Parathyroid adenoma (tissue), 2 donors: ENCODE measurements at regions not wholly inside any gene's neighbourhood (a gene's known extent, or its start where the extent isn't known, plus 50 kb on each side); places are given as distances from the start of the nearest gene placed in this dataset.

Experiments used
- H2AFZ ChIP-seq: fragments of 300-600 bp; sonication (generic); one replicate; pipeline ENCODE4 v1.7.0; 2017; ENCODE audit warnings: antibody characterized with exemption, mild to moderate bottlenecking
- H3K27ac ChIP-seq: fragments of 300-600 bp; sonication (generic); one replicate; pipeline ENCODE4 v1.7.0; 2017
- H3K27me3 ChIP-seq: fragments of 300-600 bp; sonication (generic); one replicate; pipeline ENCODE4 v1.7.0; 2017; ENCODE audit warnings: low read length; ENCODE audit not compliant: control insufficient read depth, insufficient read depth
- H3K36me3 ChIP-seq: fragments of 300-600 bp; sonication (generic); one replicate; pipeline ENCODE4 v1.7.0; 2017; ENCODE audit warnings: low read length; ENCODE audit not compliant: control insufficient read depth, insufficient read depth
- H3K4me1 ChIP-seq: fragments of 300-600 bp; sonication (generic); one replicate; pipeline ENCODE4 v1.7.0; 2017; ENCODE audit warnings: control low read depth
- H3K4me2 ChIP-seq: fragments of 300-600 bp; sonication (generic); one replicate; pipeline ENCODE4 v1.7.0; 2017; ENCODE audit warnings: low read length
- H3K4me3 ChIP-seq: fragments of 300-600 bp; sonication (generic); one replicate; pipeline ENCODE4 v1.7.0; 2017; ENCODE audit warnings: low read depth, low read length
- H3K79me2 ChIP-seq: fragments of 300-600 bp; sonication (generic); one replicate; pipeline ENCODE4 v1.7.0; 2017; ENCODE audit warnings: control low read depth
- H3K9ac ChIP-seq: fragments of 300-600 bp; sonication (generic); one replicate; pipeline ENCODE4 v1.7.0; 2017; ENCODE audit warnings: mild to moderate bottlenecking
- H3K9me3 ChIP-seq: fragments of 300-600 bp; sonication (generic); one replicate; pipeline ENCODE4 v1.7.0; 2017; ENCODE audit warnings: low read length; ENCODE audit not compliant: control insufficient read depth
- TF ChIP-seq, protein P1 (sequence below): fragments of 300-600 bp; sonication (generic); IDR thresholded peaks from one replicate; pipeline ENCODE4 v1.7.0; 2017; ENCODE audit warnings: antibody characterized with exemption, mild to moderate bottlenecking
- donor health status: primary hyperparathyroidism.

DNA sequence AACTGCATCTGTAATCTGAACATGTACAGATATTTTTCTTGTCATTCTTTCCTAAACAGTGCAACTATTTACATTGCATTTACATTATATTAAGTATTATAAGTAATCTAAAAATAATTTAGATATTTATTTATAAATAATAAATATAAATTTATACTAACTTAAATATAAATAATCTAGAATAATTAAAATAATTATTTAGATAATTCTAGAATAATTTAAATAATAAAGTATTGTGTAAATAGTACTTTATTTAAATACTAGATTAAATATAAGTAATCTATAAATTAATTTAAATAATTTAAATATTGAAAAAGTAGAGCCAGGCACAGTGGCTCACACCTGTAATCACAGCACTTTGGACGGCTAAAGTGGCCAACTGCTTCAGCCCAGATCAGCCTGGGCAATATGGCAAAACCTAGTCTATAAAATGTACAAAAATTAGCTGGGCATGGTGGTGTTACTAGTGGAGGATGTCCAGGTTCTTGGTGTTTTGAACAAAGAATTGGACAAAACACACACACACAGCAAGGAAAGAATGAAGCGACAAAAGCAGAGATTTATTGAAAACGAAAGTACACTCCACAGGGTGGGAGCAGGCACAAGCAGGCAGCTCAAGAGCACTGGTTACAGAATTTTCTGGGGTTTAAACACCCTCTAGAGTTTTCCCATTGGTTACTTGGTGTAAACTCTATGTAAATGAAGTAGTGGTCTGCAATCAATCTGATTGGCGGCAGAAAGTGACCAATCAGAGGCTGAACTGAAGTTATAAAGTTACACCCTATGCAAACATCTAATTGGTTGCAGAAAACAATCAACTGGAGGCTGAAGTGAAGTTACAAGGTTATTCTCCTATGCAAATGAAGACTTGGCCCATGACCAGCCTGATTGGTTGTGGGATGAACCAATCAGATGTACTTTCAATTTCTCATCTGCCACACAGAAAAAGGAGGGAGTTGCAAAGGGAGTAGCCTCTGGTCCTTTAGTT is 100.2 kb upstream of the SP4 start:
- H3K4me1 ChIP-seq, result no peaks in the 10 kb centered on the region
- no peaks in the 10 kb centered on the region for H3K79me2 ChIP-seq
- H2AFZ ChIP-seq, result no peak overlapping the region
- H3K27ac ChIP-seq, result no peak overlapping the region
- no peaks in the 10 kb centered on the region for H3K27me3 ChIP-seq
- no peak overlapping the region for H3K4me2 ChIP-seq
- TF ChIP-seq, protein P1, sequence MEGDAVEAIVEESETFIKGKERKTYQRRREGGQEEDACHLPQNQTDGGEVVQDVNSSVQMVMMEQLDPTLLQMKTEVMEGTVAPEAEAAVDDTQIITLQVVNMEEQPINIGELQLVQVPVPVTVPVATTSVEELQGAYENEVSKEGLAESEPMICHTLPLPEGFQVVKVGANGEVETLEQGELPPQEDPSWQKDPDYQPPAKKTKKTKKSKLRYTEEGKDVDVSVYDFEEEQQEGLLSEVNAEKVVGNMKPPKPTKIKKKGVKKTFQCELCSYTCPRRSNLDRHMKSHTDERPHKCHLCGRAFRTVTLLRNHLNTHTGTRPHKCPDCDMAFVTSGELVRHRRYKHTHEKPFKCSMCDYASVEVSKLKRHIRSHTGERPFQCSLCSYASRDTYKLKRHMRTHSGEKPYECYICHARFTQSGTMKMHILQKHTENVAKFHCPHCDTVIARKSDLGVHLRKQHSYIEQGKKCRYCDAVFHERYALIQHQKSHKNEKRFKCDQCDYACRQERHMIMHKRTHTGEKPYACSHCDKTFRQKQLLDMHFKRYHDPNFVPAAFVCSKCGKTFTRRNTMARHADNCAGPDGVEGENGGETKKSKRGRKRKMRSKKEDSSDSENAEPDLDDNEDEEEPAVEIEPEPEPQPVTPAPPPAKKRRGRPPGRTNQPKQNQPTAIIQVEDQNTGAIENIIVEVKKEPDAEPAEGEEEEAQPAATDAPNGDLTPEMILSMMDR, result no peak
- no peak overlapping the region for H3K9ac ChIP-seq
- H3K4me3 ChIP-seq, result no peak overlapping the region
- H3K9me3 ChIP-seq, result no peaks in the 10 kb centered on the region
- H3K36me3 ChIP-seq, result no peaks in the 10 kb centered on the region

GRCh38 chr7:21330462-21331178 is 97.3 kb upstream of the SP4 start:
- no peak overlapping the region for H3K4me2 ChIP-seq
- no peak overlapping the region for H2AFZ ChIP-seq
- TF ChIP-seq, protein P1, result no peak
- no peaks in the 10 kb centered on the region for H3K27me3 ChIP-seq
- no peaks in the 10 kb centered on the region for H3K9me3 ChIP-seq
- no peaks in the 10 kb centered on the region for H3K36me3 ChIP-seq
- H3K79me2 ChIP-seq, result no peaks in the 10 kb centered on the region
- H3K4me1 ChIP-seq, result no peaks in the 10 kb centered on the region
- H3K27ac ChIP-seq, result no peak overlapping the region
- H3K9ac ChIP-seq, result no peak overlapping the region
- no peak overlapping the region for H3K4me3 ChIP-seq

GRCh38 chr7:21334906-21335305 is 93.0 kb upstream of the SP4 start:
- no peak overlapping the region for H3K9ac ChIP-seq

DNA sequence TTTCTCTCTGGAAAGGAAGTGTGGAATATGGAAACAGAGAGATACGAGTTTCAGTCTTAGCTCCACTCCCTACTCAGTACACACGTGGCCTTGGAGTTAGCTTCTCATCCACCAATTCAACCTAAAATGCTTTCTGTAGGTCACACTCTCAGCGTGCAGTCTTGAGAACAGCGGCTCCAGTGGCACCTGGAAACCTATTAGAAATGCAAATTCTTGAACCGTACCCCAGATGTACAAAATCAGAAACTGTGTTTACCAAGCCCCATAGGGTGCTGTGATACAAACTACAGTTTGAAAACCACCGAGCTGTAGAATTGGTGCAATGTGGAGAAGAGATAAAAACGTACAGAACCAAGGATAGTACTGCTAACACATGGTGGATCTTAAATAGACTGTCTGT is 91.1 kb upstream of the SP4 start:
- no peaks in the 10 kb centered on the region for H3K4me1 ChIP-seq
- H3K4me2 ChIP-seq, result no peak overlapping the region
- H3K4me3 ChIP-seq, result no peak overlapping the region
- H3K27ac ChIP-seq, result no peak overlapping the region
- no peaks in the 10 kb centered on the region for H3K36me3 ChIP-seq
- H2AFZ ChIP-seq, result no peak overlapping the region
- H3K9ac ChIP-seq, result no peak overlapping the region
- TF ChIP-seq, protein P1, result no peak
- H3K27me3 ChIP-seq, result no peaks in the 10 kb centered on the region
- H3K9me3 ChIP-seq, result no peaks in the 10 kb centered on the region
- no peaks in the 10 kb centered on the region for H3K79me2 ChIP-seq

More at GRCh38 chr7:21334906-21335305, 93.0 kb upstream of the SP4 start:
- Histone ChIP-seq H3K79me2 (no peaks in the 10 kb centered on the region), H3K36me3 (no peaks in the 10 kb centered on the region), H3K4me2 (no peak overlapping the region), H3K9me3 (no peaks in the 10 kb centered on the region), H3K4me1 (no peaks in the 10 kb centered on the region), H3K27ac (no peak overlapping the region), H2AFZ (no peak overlapping the region), H3K4me3 (no peak overlapping the region), H3K27me3 (no peaks in the 10 kb centered on the region)
- TF ChIP-seq, protein P1, result no peak
